Pancreas (tissue), 10 donors: ENCODE measurements at regions not wholly inside any gene's neighbourhood (a gene's known extent, or its start where the extent isn't known, plus 50 kb on each side); places are given as distances from the start of the nearest gene placed in this dataset.
A peak's percentile ranks its signal among the peaks of the same experiment; 100 is the strongest.

Source experiments
- ATAC-seq, 4 donors: fragments of 200-7000 bp; cut with Tn5 transposase; one replicate each; pipeline versions ENCODE4 v1.8.0 to v1.9.1; 2020; ENCODE audit warnings: mild to moderate bottlenecking in 4 of 4, moderate library complexity in 4 of 4
- DNase-seq, 6 donors: peaks; one replicate each; pipeline ENCODE4 v3.0.0-alpha.2; 2020
- FAIRE-seq: peaks from 2 replicates; lab custom pipeline; 2012; peaks lifted over from hg19 to GRCh38; lab: Jason Lieb, UNC
- H3K27ac ChIP-seq, 4 donors: fragments of 200-600 bp; sonication (generic); 1 replicate in 3 of 4; 2 replicates in 1 of 4; pipeline versions ENCODE4 v1.5.0 to v1.8.0; 2020
- H3K27me3 ChIP-seq, 4 donors: fragments of 200-600 bp; one replicate each; pipeline ENCODE4 v1.8.0; 2021
- H3K36me3 ChIP-seq, 3 donors: fragments of 200-600 bp; sonication (generic) in 1 of 3; one replicate each; pipeline versions ENCODE4 v1.5.0 to v1.8.0; 2020 to 2021
- H3K4me1 ChIP-seq, 3 donors: fragments of 200-600 bp; one replicate each; pipeline ENCODE4 v1.8.0; 2021
- H3K4me3 ChIP-seq, 4 donors: fragments of 200-600 bp; sonication (generic) in 2 of 4; one replicate each; pipeline versions ENCODE4 v1.5.0 to v1.8.0; 2020 to 2021
- H3K9me3 ChIP-seq, 4 donors: fragments of 200-600 bp; one replicate each; pipeline ENCODE4 v1.8.0; 2021
- CTCF ChIP-seq, 4 donors: fragments of 200-600 bp; sonication (generic) in 3 of 4; IDR thresholded peaks; one replicate each; pipeline versions ENCODE4 v1.5.0 to v1.8.0; 2021; ENCODE audit warnings: antibody characterized with exemption in 4 of 4
- WGBS, 2 donors: extraction: QIAGEN DNeasy Blood & Tissue Kit; methylation state at CpG; one replicate each; pipeline ENCODE4 v1.1.7; 2013; 5-methylcytosine and 5-hydroxymethylcytosine counted together
- intact Hi-C, 3 donors: fragments of 100-400 bp; cut with DNase I; formaldehyde crosslinking; loops; one replicate each; pipeline versions ENCODE4 v1.11.1 to v1.14.2; 2022
- donor health status: healthy with polysubstance abuse.
- donor health status: DM: no; HTN: no; CAD: no; lungs with moderate emphysema.
- donor health status: DM: no; HTN: no; CAD: no.
- donor health status: control.
- donor health status: control.
- donor health status: Bipolar disorder and iron deficiency.
- donor health status: DM: yes; HTN: yes; CAD: no.
- donor health status: DM: no; HTN: no; CAD: no.
- donor health status: DM: no; HTN: no; CAD: no.
- donor health status: DM: yes; HTN: yes; CAD: no.

GRCh38 chr12:94770791-94771190 lies 120.4 kb upstream of the TMCC3 start:
- H3K4me1 ChIP-seq, result peaks cover 0 to 7% (median 0%) of the 10 kb centered on the region in 3 donors
- H3K36me3 ChIP-seq, result no peaks in the 10 kb centered on the region
- FAIRE-seq (no peak), DNase-seq (no peak), ATAC-seq (peak in 1 of 4 donors; percentile 31)
- WGBS, 2 donors, result 62 to 63% methylated on average over 6 of the region's 6 CpGs
- no peak overlapping the region for H3K4me3 ChIP-seq
- H3K9me3 ChIP-seq, result no peaks in the 10 kb centered on the region
- no peaks in the 10 kb centered on the region for H3K27me3 ChIP-seq
- no peak for TF ChIP-seq CTCF (IDR thresholded peaks at IDR 0.05)
- intact Hi-C loops, result no loop called here
- no peak overlapping the region for H3K27ac ChIP-seq

GRCh38 chr12:94769776-94770759 lies 119.7 kb upstream of the TMCC3 start:
- Histone ChIP-seq H3K4me1 (peaks cover 0 to 7% (median 0%) of the 10 kb centered on the region in 3 donors), H3K9me3 (no peaks in the 10 kb centered on the region), H3K27me3 (no peaks in the 10 kb centered on the region), H3K4me3 (no peak overlapping the region), H3K36me3 (no peaks in the 10 kb centered on the region), H3K27ac (no peak overlapping the region)
- ATAC-seq (peak in 2 of 4 donors; percentile 62 to 64), FAIRE-seq (no peak), DNase-seq (no peak)
- intact Hi-C loops, result no loop called here
- no peak for TF ChIP-seq CTCF (IDR thresholded peaks at IDR 0.05)
- 37 to 39% methylated on average over 5 of the region's 5 CpGs for WGBS, 2 donors

- 70 to 79% methylated on average over 8 of the region's 8 CpGs for WGBS, 2 donors
- Histone ChIP-seq H3K27me3 (no peaks in the 10 kb centered on the region), H3K4me1 (peaks cover 0 to 7% (median 0%) of the 10 kb centered on the region in 3 donors), H3K36me3 (no peaks in the 10 kb centered on the region), H3K27ac (no peak overlapping the region), H3K4me3 (no peak overlapping the region), H3K9me3 (no peaks in the 10 kb centered on the region)
- no peak for DNase-seq
- no peak for TF ChIP-seq CTCF (IDR thresholded peaks at IDR 0.05)
- no peak for FAIRE-seq
- ATAC-seq, result no peak
- intact Hi-C loops, result no loop called here
These were observed 118.7 kb upstream of the TMCC3 start for GRCh38 chr12:94769047-94769420.

- Histone ChIP-seq H3K4me3 (no peak overlapping the region), H3K27me3 (no peaks in the 10 kb centered on the region), H3K36me3 (no peaks in the 10 kb centered on the region), H3K27ac (no peak overlapping the region), H3K9me3 (no peaks in the 10 kb centered on the region), H3K4me1 (peaks cover 0 to 7% (median 0%) of the 10 kb centered on the region in 3 donors)
- 71 to 74% methylated on average over 7 of the region's 7 CpGs for WGBS, 2 donors
- FAIRE-seq, result no peak
- no peak for DNase-seq
- intact Hi-C loops, result no loop called here
- ATAC-seq, result peak in 1 of 4 donors; percentile 28
- TF ChIP-seq CTCF (IDR thresholded peaks at IDR 0.05), result no peak
These were observed 118.2 kb upstream of the TMCC3 start for GRCh38 chr12:94768398-94769046.
